ENCODE measurements at regions not wholly inside any gene's neighbourhood (a gene's known extent, or its start where the extent isn't known, plus 50 kb on each side); places are given as distances from the start of the nearest gene placed in this dataset.

- 73% methylated on average over 5 of the region's 5 CpGs for WGBS
- no peak overlapping the region for H3K27ac ChIP-seq (ENCODE audit: low read depth in 1 of 2, low read length in 2 of 2)
- peaks cover under 1 to 15% (median 4%) of the 10 kb centered on the region in 4 donors for H3K4me1 ChIP-seq (ENCODE audit: control insufficient read depth in 4 of 4, insufficient read depth in 4 of 4, low read length in 3 of 4)
- H3K27me3 ChIP-seq (ENCODE audit: control insufficient read depth in 4 of 4, insufficient read depth in 4 of 4, low read length in 3 of 4), result no peaks in the 10 kb centered on the region
- DNase-seq (ENCODE audit: low spot score), result no peak
- H3K9me3 ChIP-seq (ENCODE audit: control insufficient read depth in 4 of 4, low read length in 3 of 4), result no peaks in the 10 kb centered on the region
- no peak overlapping the region for H3K9ac ChIP-seq (ENCODE audit: low read depth in 1 of 2, low read length in 2 of 2)
- H3K36me3 ChIP-seq (ENCODE audit: control insufficient read depth in 4 of 4, insufficient read depth in 3 of 4, low read depth in 1 of 4, low read length in 3 of 4), result peaks cover 0 to 5% (median 3%) of the 10 kb centered on the region in 4 donors
- TF ChIP-seq REST (IDR thresholded peaks at IDR 0.05) (no peak), ATF3 (IDR thresholded peaks at IDR 0.05) (no peak), CTCF (IDR thresholded peaks at IDR 0.05; ENCODE audit: low read depth, low read length, missing input control) (no peak), HNF4G (IDR thresholded peaks at IDR 0.05) (no peak), RXRA (IDR thresholded peaks at IDR 0.05) (no peak), HNF4A (conservative IDR thresholded peaks at IDR 0.05) (no peak), MAX (IDR thresholded peaks at IDR 0.05) (no peak), TAF1 (conservative IDR thresholded peaks at IDR 0.05) (no peak), EGR1 (IDR thresholded peaks at IDR 0.05; ENCODE audit: low read depth in 2 of 2) (no peak), FOXA1 (IDR thresholded peaks at IDR 0.05) (no peak), FOXA2 (IDR thresholded peaks at IDR 0.05) (no peak), GABPA (IDR thresholded peaks at IDR 0.05 in 1 of 2, conservative IDR thresholded peaks at IDR 0.05 in 1 of 2) (no peak), RAD21 (IDR thresholded peaks at IDR 0.05) (no peak), JUND (IDR thresholded peaks at IDR 0.05) (no peak), SP1 (IDR thresholded peaks at IDR 0.05) (no peak), NR2F2 (IDR thresholded peaks at IDR 0.05) (no peak)
- H3K4me3 ChIP-seq (ENCODE audit: low read depth in 1 of 3, low read length in 3 of 3), result no peak overlapping the region
Observed at GRCh38 chr22:25368271-25368670, 148.8 kb downstream of the CRYBB2 start.

- no peaks in the 10 kb centered on the region for H3K27me3 ChIP-seq (ENCODE audit: control insufficient read depth in 4 of 4, insufficient read depth in 4 of 4, low read length in 3 of 4)
- peaks cover 2 to 15% (median 4%) of the 10 kb centered on the region in 4 donors for H3K4me1 ChIP-seq (ENCODE audit: control insufficient read depth in 4 of 4, insufficient read depth in 4 of 4, low read length in 3 of 4)
- 93% methylated on average over 5 of the region's 5 CpGs for WGBS
- peaks cover 0 to 5% (median 3%) of the 10 kb centered on the region in 4 donors for H3K36me3 ChIP-seq (ENCODE audit: control insufficient read depth in 4 of 4, insufficient read depth in 3 of 4, low read depth in 1 of 4, low read length in 3 of 4)
- H3K9ac ChIP-seq (ENCODE audit: low read depth in 1 of 2, low read length in 2 of 2), result no peak overlapping the region
- no peak for DNase-seq (ENCODE audit: low spot score)
- no peaks in the 10 kb centered on the region for H3K9me3 ChIP-seq (ENCODE audit: control insufficient read depth in 4 of 4, low read length in 3 of 4)
- no peak overlapping the region for H3K4me3 ChIP-seq (ENCODE audit: low read depth in 1 of 3, low read length in 3 of 3)
- no peak overlapping the region for H3K27ac ChIP-seq (ENCODE audit: low read depth in 1 of 2, low read length in 2 of 2)
- no peak for TF ChIP-seq EGR1 (IDR thresholded peaks at IDR 0.05; ENCODE audit: low read depth in 2 of 2)
- TF ChIP-seq REST (IDR thresholded peaks at IDR 0.05), result no peak
- no peak for TF ChIP-seq HNF4A (conservative IDR thresholded peaks at IDR 0.05)
- no peak for TF ChIP-seq ZBTB33 (IDR thresholded peaks at IDR 0.05)
- TF ChIP-seq HNF4G (IDR thresholded peaks at IDR 0.05), result no peak
- TF ChIP-seq RAD21 (IDR thresholded peaks at IDR 0.05), result no peak
- no peak for TF ChIP-seq RXRA (IDR thresholded peaks at IDR 0.05)
- TF ChIP-seq FOXA2 (IDR thresholded peaks at IDR 0.05), result no peak
- no peak for TF ChIP-seq MAX (IDR thresholded peaks at IDR 0.05)
- no peak for TF ChIP-seq CTCF (IDR thresholded peaks at IDR 0.05; ENCODE audit: low read depth, low read length, missing input control)
- no peak for TF ChIP-seq YY1 (IDR thresholded peaks at IDR 0.05)
- TF ChIP-seq JUND (IDR thresholded peaks at IDR 0.05), result no peak
- TF ChIP-seq SP1 (IDR thresholded peaks at IDR 0.05), result no peak
Observed at GRCh38 chr22:25369041-25369440, 149.6 kb downstream of the CRYBB2 start.
